HG03135 (cell line): ENCODE measurements at regions not wholly inside any gene's neighbourhood (a gene's known extent, or its start where the extent isn't known, plus 50 kb on each side); places are given as distances from the start of the nearest gene placed in this dataset.

ENCODE experiments used
- ATAC-seq: cut with Tn5 transposase; IDR thresholded peaks from one replicate; pipeline ENCODE4 v1.9.1; 2021; ENCODE audit warnings: mild to moderate bottlenecking, moderate library complexity; ENCODE audit not compliant: unreplicated experiment

DNA sequence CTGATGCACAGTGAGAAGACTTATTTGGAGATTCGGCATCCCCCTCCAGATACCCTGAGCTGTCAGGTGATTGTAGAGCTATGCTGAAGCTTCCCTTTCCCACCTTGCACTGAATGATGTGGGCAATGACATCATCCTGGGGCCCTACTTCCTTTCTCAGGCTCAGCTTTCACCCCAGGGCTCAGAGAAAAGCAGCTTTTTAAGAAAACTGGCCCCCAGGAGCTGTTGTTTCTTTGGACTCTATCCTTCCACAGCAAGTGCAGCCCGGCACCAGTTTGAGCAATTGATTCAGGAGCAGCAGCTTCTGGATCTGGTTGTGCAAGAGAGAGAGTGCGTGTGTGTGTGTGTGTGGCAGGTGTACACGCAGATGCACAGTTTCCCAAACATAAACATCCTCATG is 251.3 kb downstream of the ANAPC1 start:
- ATAC-seq: no peak

GRCh38 chr2:111633189-111633588 is 250.8 kb downstream of the ANAPC1 start:
- ATAC-seq: no peak

GRCh38 chr2:111633643-111634042 is 250.3 kb downstream of the ANAPC1 start:
- no peak for ATAC-seq

- no peak for ATAC-seq
These were observed 249.8 kb downstream of the ANAPC1 start for GRCh38 chr2:111634050-111634794.

DNA sequence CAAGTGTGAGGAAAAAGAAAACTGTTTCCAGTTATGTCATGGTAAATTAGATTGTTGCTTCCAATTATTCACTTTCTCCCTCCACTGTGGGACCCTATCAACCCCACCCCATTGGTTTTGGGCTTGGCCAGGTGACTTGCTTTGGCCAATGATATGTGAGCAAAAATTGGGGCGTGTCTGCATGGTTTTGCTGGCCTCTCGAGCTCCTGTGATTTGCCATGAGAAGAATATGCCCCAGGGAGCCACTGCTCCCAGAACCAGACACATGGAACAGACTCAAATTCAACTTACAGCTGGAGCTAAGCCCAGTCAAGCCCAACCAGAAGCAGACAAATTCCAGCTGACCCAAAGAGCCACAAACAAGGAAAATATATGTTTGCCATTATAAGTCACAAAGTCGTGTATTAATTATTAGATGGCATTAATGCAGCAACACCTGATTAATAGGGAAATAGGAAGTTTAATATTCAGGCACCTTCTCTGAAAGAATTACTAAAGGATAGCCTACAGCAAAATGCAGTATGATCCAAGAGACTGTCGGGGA is 248.9 kb downstream of the ANAPC1 start:
- no peak for ATAC-seq

DNA sequence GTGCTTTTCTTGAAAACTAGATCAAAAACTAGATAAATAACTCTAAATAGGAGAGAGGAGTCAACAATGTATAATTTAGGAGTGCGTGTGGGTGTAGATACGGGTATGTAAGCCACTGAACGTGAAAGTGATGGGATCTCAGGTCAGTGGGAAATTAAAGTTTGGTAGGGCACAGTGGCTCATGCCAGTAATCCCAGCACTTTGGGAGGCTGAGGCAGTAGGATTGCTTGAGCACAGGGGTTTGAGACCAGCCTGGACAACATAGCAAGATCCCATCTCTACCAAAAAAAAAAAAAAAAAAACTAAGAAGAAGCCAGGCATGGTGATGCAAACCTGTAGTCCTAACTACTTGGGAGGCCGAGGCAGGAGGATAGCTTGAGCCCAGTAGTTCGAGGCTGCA is 247.1 kb downstream of the ANAPC1 start:
- no peak for ATAC-seq

GRCh38 chr2:111638274-111638877 is 245.6 kb downstream of the ANAPC1 start:
- no peak for ATAC-seq

DNA sequence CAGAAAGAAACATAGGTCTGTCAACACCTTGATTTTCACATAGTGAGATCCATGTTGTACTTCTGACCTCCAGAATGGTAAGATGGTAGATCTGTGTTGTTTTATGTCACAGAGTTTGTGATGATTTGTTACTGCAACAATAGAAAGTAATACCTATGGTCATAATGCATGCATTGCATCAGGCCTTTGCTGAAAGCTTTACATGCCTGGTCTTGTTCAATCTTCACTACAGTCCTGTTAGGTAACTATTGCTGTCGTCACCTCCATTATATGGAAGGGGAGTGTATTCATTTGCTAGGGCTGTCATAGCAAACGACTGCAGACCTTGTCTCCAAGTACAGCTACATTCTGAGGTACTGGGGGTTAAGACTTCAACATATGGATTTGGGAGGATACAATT is 243.5 kb downstream of the ANAPC1 start:
- ATAC-seq: no peak

DNA sequence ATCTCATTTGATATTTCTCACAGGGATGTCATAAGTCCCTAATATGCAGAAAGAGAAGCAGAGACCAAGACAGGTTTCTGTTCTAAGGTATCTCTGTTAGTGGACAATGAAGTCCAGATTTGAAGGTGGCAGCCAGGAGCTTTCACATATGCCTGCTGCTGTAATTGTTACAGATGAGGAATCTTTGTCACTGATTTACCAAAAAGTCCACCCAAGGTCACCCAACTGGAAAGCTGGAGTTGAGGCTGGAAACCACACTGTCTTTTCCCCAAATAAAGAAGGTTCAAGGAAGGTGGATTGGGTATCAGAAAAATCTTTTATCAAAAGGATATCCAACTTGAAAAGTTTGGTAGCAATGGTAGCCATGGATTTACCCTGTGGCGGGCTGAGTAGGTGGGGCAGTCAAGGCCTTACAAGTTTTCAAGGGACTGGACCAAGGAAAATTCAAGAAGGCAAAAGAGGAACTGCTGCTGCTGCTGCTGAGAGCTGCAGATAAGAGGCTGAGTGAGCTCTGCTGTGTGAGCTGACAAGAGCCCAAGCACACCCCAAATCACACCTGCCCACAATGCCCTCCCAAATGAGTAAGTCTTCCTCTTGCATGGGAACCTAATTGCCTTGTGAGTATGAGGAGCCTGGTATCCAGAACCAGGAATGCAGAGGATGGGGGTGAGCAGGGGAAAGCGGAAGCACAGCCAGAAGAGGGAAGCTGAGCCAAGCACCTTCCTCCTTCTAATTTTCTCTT is 241.2 kb downstream of the ANAPC1 start:
- no peak for ATAC-seq

GRCh38 chr2:111643759-111644158 is 240.2 kb downstream of the ANAPC1 start:
- ATAC-seq: no peak

GRCh38 chr2:111647359-111647758 is 236.6 kb downstream of the ANAPC1 start:
- ATAC-seq: no peak

- ATAC-seq: no peak
These were observed 232.0 kb downstream of the ANAPC1 start for GRCh38 chr2:111652038-111652437.

GRCh38 chr2:111652681-111653080 is 231.3 kb downstream of the ANAPC1 start:
- ATAC-seq: no peak

DNA sequence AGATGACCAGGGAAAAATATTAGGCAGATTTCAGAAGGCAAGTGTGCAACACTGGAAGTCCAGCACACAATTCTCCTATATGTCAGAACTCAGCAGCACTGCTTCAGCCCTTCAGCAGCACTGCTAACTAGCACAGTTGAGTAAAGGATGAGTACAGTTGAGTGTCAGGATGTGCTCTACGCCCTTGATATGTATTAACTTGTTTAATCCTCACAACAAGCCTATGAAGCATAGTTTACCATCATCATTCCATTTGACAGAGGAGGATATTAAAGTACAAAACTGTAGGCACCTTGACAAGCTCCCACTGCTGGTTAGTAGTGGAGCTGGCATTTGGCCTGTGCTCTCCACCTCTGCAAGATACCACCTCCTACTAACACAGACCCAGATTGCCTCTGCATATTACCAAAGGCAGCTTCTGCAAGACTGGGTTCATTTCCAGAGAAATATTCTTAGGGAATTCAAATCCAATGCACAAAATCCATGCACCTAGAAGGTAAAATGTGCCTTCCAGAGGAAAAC is 230.8 kb downstream of the ANAPC1 start:
- ATAC-seq: no peak

DNA sequence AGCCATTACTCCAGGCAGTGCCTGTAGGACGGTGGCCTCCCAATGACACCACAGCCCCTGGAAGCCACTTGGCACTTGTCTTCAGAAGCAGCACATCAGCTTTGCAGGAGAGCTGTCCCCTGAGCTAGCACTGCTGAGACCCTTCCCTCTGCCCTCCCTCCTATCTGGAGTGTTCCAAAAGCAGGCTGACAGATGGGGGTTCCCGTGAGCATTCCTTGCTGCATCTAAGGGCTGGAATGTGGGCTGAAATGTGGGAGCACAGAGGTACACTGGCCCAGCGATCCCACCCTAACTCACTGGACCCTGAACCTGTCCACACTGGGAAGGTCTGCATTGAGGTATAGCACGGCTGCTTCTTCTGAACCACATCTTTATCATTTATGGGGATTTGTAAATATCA is 230.1 kb downstream of the ANAPC1 start:
- ATAC-seq: no peak

- ATAC-seq: no peak
These were observed 229.2 kb downstream of the ANAPC1 start for GRCh38 chr2:111654829-111655228.

DNA sequence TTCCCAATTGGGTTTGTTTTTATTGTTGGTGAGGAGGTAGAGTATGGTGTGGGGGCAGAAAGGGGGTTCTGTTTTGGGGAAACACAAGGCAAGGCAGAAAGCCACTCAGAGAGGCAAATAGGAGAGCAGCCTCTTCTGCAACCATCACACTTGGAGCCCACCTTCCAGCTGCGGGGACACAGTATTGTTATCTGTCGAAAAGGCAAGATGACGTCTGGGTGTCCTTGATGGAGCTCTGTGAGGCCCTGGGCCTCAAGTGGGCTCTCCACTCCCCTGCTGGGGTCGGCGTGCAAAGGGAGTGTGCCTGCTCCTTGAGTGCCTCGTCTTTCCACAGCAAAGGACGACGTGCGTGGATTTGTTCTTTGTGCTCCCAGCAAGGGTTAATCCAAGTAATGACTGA is 227.6 kb downstream of the ANAPC1 start:
- ATAC-seq: no peak

DNA sequence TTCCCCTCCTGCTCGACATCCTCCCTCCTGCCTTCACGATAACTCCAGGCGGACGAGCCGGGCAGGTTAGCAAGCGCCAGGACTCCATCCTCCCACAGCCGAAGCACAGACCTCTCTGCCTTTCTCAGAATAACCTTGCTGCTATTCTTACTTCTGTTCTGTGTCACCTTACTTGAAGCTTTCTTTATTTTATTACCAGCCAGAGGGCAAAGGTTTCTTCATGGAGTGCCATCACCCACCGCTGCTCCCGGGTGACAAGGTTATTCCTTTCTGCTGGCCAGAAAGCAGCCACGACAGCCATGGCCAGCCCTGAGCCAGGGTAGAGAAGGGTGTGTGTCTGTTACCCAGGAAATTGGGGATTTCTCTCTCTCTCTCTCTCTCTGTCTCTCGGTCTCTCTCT is 227.1 kb downstream of the ANAPC1 start:
- ATAC-seq: no peak

GRCh38 chr2:111657351-111657975 is 226.5 kb downstream of the ANAPC1 start:
- ATAC-seq: no peak

DNA sequence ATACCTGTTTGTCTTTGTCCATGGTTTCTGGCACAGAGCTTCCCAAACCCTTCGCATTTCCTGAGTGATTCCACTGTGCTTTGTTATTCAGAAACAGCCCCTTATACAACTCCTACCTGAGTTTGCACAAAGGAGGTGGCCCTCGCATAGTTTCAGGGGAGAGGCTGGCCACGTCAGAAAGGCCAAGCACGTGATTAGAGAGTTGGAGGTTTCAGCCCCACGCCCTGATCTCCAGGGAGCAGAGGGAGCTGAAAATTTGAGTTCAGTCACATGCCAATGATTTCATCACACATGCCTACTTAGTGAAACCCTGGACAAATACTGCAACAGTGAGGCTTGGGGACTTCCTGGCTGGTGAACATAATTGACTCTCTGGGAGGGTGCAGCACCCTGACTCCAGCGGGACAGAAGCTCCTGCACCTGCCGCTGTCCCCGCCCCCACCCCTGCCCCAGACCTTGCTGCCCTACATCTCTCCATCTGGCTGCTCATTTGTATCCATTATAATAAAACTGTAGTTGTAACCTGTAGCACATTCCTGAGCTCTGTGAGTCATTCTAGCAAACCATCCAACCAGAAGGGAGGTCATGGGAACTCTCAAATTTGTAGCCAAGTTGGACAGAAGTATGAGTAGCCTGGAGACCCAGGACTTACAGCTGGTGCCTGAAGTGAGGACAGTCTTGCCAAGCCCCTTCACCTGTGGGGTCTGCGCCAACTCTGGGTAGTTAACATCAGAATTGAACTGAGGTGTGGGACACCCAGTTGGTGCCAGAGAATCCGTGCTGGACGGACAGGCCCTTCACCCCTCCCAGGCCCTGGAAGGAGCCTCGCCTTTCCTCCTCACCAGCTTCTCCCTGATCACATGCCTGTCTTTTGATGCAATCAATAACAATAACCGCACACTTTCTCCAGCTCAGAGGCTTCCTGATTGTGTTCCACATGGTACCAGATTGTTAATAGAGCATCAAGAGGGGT is 224.3 kb downstream of the ANAPC1 start:
- ATAC-seq: no peak
